H1 (cell line): ENCODE measurements at regions not wholly inside any gene's neighbourhood (a gene's known extent, or its start where the extent isn't known, plus 50 kb on each side); places are given as distances from the start of the nearest gene placed in this dataset.

Experiments
- CTCF ChIA-PET: fragments of 300-600 bp; sonication (Branson Sonifier 250); formaldehyde crosslinking; loops from one replicate; lab custom pipeline; 2021; ENCODE audit not compliant: partially characterized antibody; lab: Charles Lee
- POLR2A ChIA-PET: fragments of 300-600 bp; sonication (Branson Sonifier 250); formaldehyde crosslinking; loops from one replicate; lab custom pipeline; 2021; ENCODE audit warnings: inconsistent platforms; ENCODE audit not compliant: partially characterized antibody; lab: Charles Lee
- DNase-seq, 2 experiments: peaks; one replicate each; pipeline versions ENCODE4 v3.0.0 to v3.0.0-alpha.2; 2010 to 2022; ENCODE audit warnings: low spot score in 2 of 2, low read depth in 1 of 2, mixed read lengths in 1 of 2
- FAIRE-seq: peaks from 2 replicates; lab custom pipeline; 2011; peaks lifted over from hg19 to GRCh38; lab: Jason Lieb, UNC
- H2AFZ ChIP-seq: 2 replicates; pipeline ENCODE4 v1.8.1; 2012; ENCODE audit warnings: low read length, inconsistent platforms
- H2AK5ac ChIP-seq: 2 replicates; pipeline ENCODE4 v1.6.1; 2013; ENCODE audit warnings: low read depth, low read length
- H2BK120ac ChIP-seq: replicated peaks from 2 replicates; pipeline ENCODE3; 2013; ENCODE audit warnings: low read depth, low read length, inconsistent platforms
- H2BK12ac ChIP-seq: 2 replicates; pipeline ENCODE4 v1.6.1; 2013; ENCODE audit warnings: low read depth, low read length
- H2BK15ac ChIP-seq: 2 replicates; pipeline ENCODE4 v1.6.1; 2013; ENCODE audit warnings: low read length
- H2BK20ac ChIP-seq: 2 replicates; pipeline ENCODE4 v1.6.1; 2013; ENCODE audit warnings: low read length
- H2BK5ac ChIP-seq: 2 replicates; pipeline ENCODE4 v1.6.1; 2013; ENCODE audit warnings: low read depth, low read length
- H3K14ac ChIP-seq: 2 replicates; pipeline ENCODE4 v1.6.1; 2013; ENCODE audit warnings: inconsistent platforms; ENCODE audit not compliant: insufficient read length
- H3K18ac ChIP-seq: 2 replicates; pipeline ENCODE4 v1.6.1; 2013; ENCODE audit warnings: low read length; ENCODE audit errors: extremely low read depth
- H3K23ac ChIP-seq: 2 replicates; pipeline ENCODE4 v1.6.1; 2013; ENCODE audit warnings: inconsistent platforms; ENCODE audit not compliant: insufficient read length
- H3K23me2 ChIP-seq: 2 replicates; pipeline ENCODE4 v1.6.1; 2013; ENCODE audit warnings: low read depth, low read length
- H3K27ac ChIP-seq: 2 replicates; pipeline ENCODE4 v1.6.1; 2011; ENCODE audit warnings: low read depth, low read length, inconsistent platforms
- H3K27me3 ChIP-seq, 4 experiments: replicated peaks in 1 of 4; 1 replicate in 1 of 4; 2 replicates in 3 of 4; pipeline versions ENCODE4 v1.6.1 to v1.8.1; 2011 to 2013; ENCODE audit warnings: low read length in 3 of 4, mild to moderate bottlenecking in 3 of 4, inconsistent platforms in 2 of 4, mixed read lengths in 2 of 4, moderate library complexity in 1 of 4; ENCODE audit not compliant: control insufficient read depth in 3 of 4, insufficient read depth in 3 of 4; ENCODE audit errors: extremely low read depth in 1 of 4
- H3K36me3 ChIP-seq, 4 experiments: 2 replicates each; pipeline versions ENCODE4 v1.6.1 to v1.8.1; 2011 to 2013; ENCODE audit warnings: mild to moderate bottlenecking in 4 of 4, low read length in 3 of 4, moderate library complexity in 2 of 4, control low read depth in 1 of 4, inconsistent platforms in 1 of 4; ENCODE audit not compliant: insufficient read depth in 4 of 4, control insufficient read depth in 2 of 4
- H3K4ac ChIP-seq: replicated peaks from 2 replicates; pipeline ENCODE3; 2013; ENCODE audit warnings: low read length, low read depth, mixed read lengths, inconsistent platforms; ENCODE audit not compliant: insufficient read length
- H3K4me1 ChIP-seq, 4 experiments: replicated peaks in 1 of 4; 1 replicate in 1 of 4; 2 replicates in 3 of 4; pipeline versions ENCODE4 v1.6.1 to v1.8.1; 2011 to 2013; ENCODE audit warnings: low read length in 3 of 4, inconsistent platforms in 2 of 4, mixed read lengths in 1 of 4; ENCODE audit not compliant: insufficient read depth in 4 of 4, control insufficient read depth in 3 of 4
- H3K4me2 ChIP-seq, 2 experiments: 2 replicates each; pipeline versions ENCODE4 v1.6.1 to v1.8.1; 2011 to 2013; ENCODE audit warnings: low read depth in 2 of 2, low read length in 2 of 2, control low read depth in 1 of 2, inconsistent platforms in 1 of 2, mild to moderate bottlenecking in 1 of 2; ENCODE audit not compliant: insufficient read depth in 1 of 2
- H3K4me3 ChIP-seq, 4 experiments: fragments of 200-600, 300-600 bp in 1 of 4; sonication (generic), shearing (Covaris generic), sonication (Bioruptor Twin) in 1 of 4; 2 replicates each; pipeline versions ENCODE4 v1.5.1 to v1.8.1; 2011 to 2016; ENCODE audit warnings: low read length in 4 of 4, low read depth in 3 of 4, control low read depth in 2 of 4, inconsistent platforms in 2 of 4, mild to moderate bottlenecking in 2 of 4, mixed read lengths in 1 of 4, moderate library complexity in 1 of 4; ENCODE audit not compliant: insufficient read depth in 2 of 4; ENCODE audit errors: extremely low read depth in 1 of 4
- H3K56ac ChIP-seq: replicated peaks from 2 replicates; pipeline ENCODE3; 2013; ENCODE audit warnings: low read depth, mild to moderate bottlenecking, mixed read lengths, low read length, inconsistent platforms; ENCODE audit not compliant: insufficient read length
- H3K79me1 ChIP-seq: 2 replicates; pipeline ENCODE4 v1.6.1; 2013; ENCODE audit warnings: low read depth, low read length, control low read depth
- H3K79me2 ChIP-seq, 2 experiments: 2 replicates each; pipeline versions ENCODE4 v1.6.1 to v1.8.1; 2012 to 2013; ENCODE audit warnings: low read length in 2 of 2, mild to moderate bottlenecking in 2 of 2, inconsistent platforms in 1 of 2; ENCODE audit not compliant: insufficient read depth in 2 of 2, control insufficient read depth in 1 of 2
- H3K9ac ChIP-seq, 4 experiments: replicated peaks in 1 of 4; 1 replicate in 1 of 4; 2 replicates in 3 of 4; pipeline versions ENCODE4 v1.6.1 to v1.8.1; 2011 to 2013; ENCODE audit warnings: low read depth in 3 of 4, low read length in 3 of 4, control low read depth in 2 of 4, mild to moderate bottlenecking in 2 of 4, moderate library complexity in 2 of 4, inconsistent platforms in 1 of 4; ENCODE audit errors: extremely low read depth in 1 of 4
- H3K9me3 ChIP-seq, 2 experiments: 2 replicates each; pipeline versions ENCODE4 v1.6.1 to v1.8.1; 2012 to 2013; ENCODE audit warnings: mild to moderate bottlenecking in 2 of 2, moderate library complexity in 2 of 2, control low read depth in 1 of 2, inconsistent platforms in 1 of 2, low read depth in 1 of 2, low read length in 1 of 2, mixed read lengths in 1 of 2; ENCODE audit not compliant: insufficient read depth in 2 of 2
- H4K20me1 ChIP-seq, 2 experiments: replicated peaks in 1 of 2; 2 replicates each; pipeline versions ENCODE3 to v1.8.1; 2011 to 2013; ENCODE audit warnings: inconsistent platforms in 2 of 2, low read length in 2 of 2, mild to moderate bottlenecking in 1 of 2; ENCODE audit not compliant: insufficient read depth in 2 of 2, control insufficient read depth in 1 of 2
- H4K5ac ChIP-seq: 2 replicates; pipeline ENCODE4 v1.6.1; 2013; ENCODE audit warnings: low read length, low read depth, mixed read lengths, inconsistent platforms; ENCODE audit not compliant: insufficient read length
- H4K8ac ChIP-seq: 2 replicates; pipeline ENCODE4 v1.8.0; 2013; ENCODE audit warnings: mild to moderate bottlenecking, moderate library complexity, low read length, inconsistent platforms; ENCODE audit not compliant: insufficient read depth; ENCODE audit errors: extremely low read depth
- H4K91ac ChIP-seq: replicated peaks from 2 replicates; pipeline ENCODE3; 2013; ENCODE audit warnings: low read length, mixed read lengths, inconsistent platforms; ENCODE audit not compliant: insufficient read length
- CBX5 ChIP-seq: fragments of 300-800, 300-1000 bp; sonication (generic); IDR thresholded peaks from 2 replicates; pipeline ENCODE4 v1.7.1; 2016; ENCODE audit warnings: antibody characterized with exemption, low read length, low read depth
- EGR1 ChIP-seq: IDR thresholded peaks from 2 replicates; pipeline ENCODE4 v1.6.1; 2011; ENCODE audit warnings: low read depth, low read length, borderline replicate concordance
- EP300 ChIP-seq, 2 experiments: IDR thresholded peaks; 1 replicate in 1 of 2; 2 replicates in 1 of 2; pipeline ENCODE4 v1.6.1; 2011 to 2012; ENCODE audit warnings: low read depth in 2 of 2, low read length in 2 of 2, mild to moderate bottlenecking in 2 of 2, borderline replicate concordance in 1 of 2, inconsistent platforms in 1 of 2, moderate library complexity in 1 of 2
- JUN ChIP-seq: IDR thresholded peaks from 2 replicates; pipeline ENCODE4 v1.6.1; 2011; ENCODE audit warnings: low read depth, mild to moderate bottlenecking, improper control_type of control experiment, low read length
- KDM5A ChIP-seq: fragments of 200-600 bp; IDR thresholded peaks from 2 replicates; pipeline ENCODE4 v1.7.1; 2012; ENCODE audit warnings: mild to moderate bottlenecking, low read length, inconsistent platforms, mixed read lengths
- SIX5 ChIP-seq: IDR thresholded peaks from 2 replicates; pipeline ENCODE4 v1.6.1; 2011; ENCODE audit warnings: mild to moderate bottlenecking, low read depth, low read length
- SUZ12 ChIP-seq: fragments of 200-600 bp; sonication (generic); IDR thresholded peaks from 2 replicates; pipeline ENCODE4 v1.6.1; 2012; ENCODE audit warnings: mild to moderate bottlenecking, inconsistent platforms, low read length, moderate library complexity, mixed read lengths
- TEAD4 ChIP-seq: IDR thresholded peaks from 2 replicates; pipeline ENCODE4 v1.6.1; 2012; ENCODE audit warnings: low read depth, low read length, inconsistent platforms, mixed read lengths
- WGBS, 2 experiments: shearing (Covaris generic) in 1 of 2; methylation state at CpG; one replicate each; pipeline versions ENCODE4 v1.1.6 to v1.1.7; 2013 to 2015; ENCODE audit warnings: low lambda C conversion rate in 2 of 2, mixed read lengths in 2 of 2, inconsistent platforms in 1 of 2, low coverage in 1 of 2, missing lambda C conversion rate in 1 of 2; ENCODE audit not compliant: insufficient replicate concordance in 2 of 2, insufficient coverage in 1 of 2, insufficient read length in 1 of 2; ENCODE audit errors: extremely low coverage in 1 of 2, missing lambda C conversion rate in 1 of 2; 5-methylcytosine and 5-hydroxymethylcytosine counted together

GRCh38 chr1:116243333-116244054 is 129.6 kb upstream of the ATP1A1 start:
- Histone ChIP-seq H2AFZ (no peak overlapping the region), H2BK20ac (no peak overlapping the region), H4K91ac (no peak overlapping the region), H3K79me2 (no peaks in the 10 kb centered on the region), H2BK5ac (no peak overlapping the region), H2BK12ac (no peak overlapping the region), H3K79me1 (no peaks in the 10 kb centered on the region), H4K8ac (no peak overlapping the region), H3K36me3 (no peaks in the 10 kb centered on the region), H3K27ac (no peak overlapping the region), H3K14ac (no peak overlapping the region), H3K4me2 (no peak overlapping the region), H3K56ac (no peak overlapping the region), H3K4me1 (no peaks in the 10 kb centered on the region; a peak in 2 of 7 replicates), H2BK120ac (no peak overlapping the region), H2BK15ac (no peak overlapping the region), H3K23me2 (no peaks in the 10 kb centered on the region), H3K23ac (no peak overlapping the region), H3K27me3 (no peaks in the 10 kb centered on the region), H3K18ac (no peak overlapping the region), H3K4me3 (no peak overlapping the region), H2AK5ac (no peak overlapping the region), H3K9me3 (no peaks in the 10 kb centered on the region), H4K5ac (no peak overlapping the region), H4K20me1 (no peaks in the 10 kb centered on the region), H3K9ac (no peak overlapping the region), H3K4ac (no peak overlapping the region)
- DNase-seq (no peak), FAIRE-seq (no peak)
- TF ChIP-seq SIX5 (no peak), KDM5A (no peak), EGR1 (no peak), EP300 (IDR thresholded peaks at IDR 0.05; ENCODE audit: borderline replicate concordance in 1 of 2, low read depth in 2 of 2, low read length in 2 of 2) (no peak), JUN (no peak), TEAD4 (no peak), CBX5 (no peak), SUZ12 (no peak)
- 90% methylated on average over 7 of the region's 7 CpGs; no CpG with 5 or more reads in 1 of the 2 experiments for WGBS, 2 experiments
- POLR2A ChIA-PET = no interaction called here
- CTCF ChIA-PET = interaction anchor here (0.9 to 1.1 kb wide), 3 partner anchors 9 to 18 kb away, joined by 3 read pairs; no protein-coding TSS in a partner anchor
